Breast epithelium (tissue), 3 donors: ENCODE measurements at regions not wholly inside any gene's neighbourhood (a gene's known extent, or its start where the extent isn't known, plus 50 kb on each side); places are given as distances from the start of the nearest gene placed in this dataset.
"Not testable (repeated sequence)": the region's sequence is repeated elsewhere in the genome, so short reads cannot be mapped to it uniquely, and the experiment has no call there.

Experiments
- CTCF ChIP-seq, 3 donors: fragments of 450-650 bp; IDR thresholded peaks; one replicate each; pipeline ENCODE4 v1.5.1; 2016 to 2017; ENCODE audit warnings: antibody characterized with exemption in 3 of 3, mild to moderate bottlenecking in 3 of 3, moderate library complexity in 3 of 3
- POLR2AphosphoS5 ChIP-seq, 3 donors: sonication (generic); formaldehyde crosslinking; IDR thresholded peaks; one replicate each; pipeline ENCODE4 v1.6.1; 2017; ENCODE audit warnings: antibody characterized with exemption in 3 of 3

- not testable (repeated sequence) for TF ChIP-seq CTCF, POLR2AphosphoS5 (IDR thresholded peaks at IDR 0.05)
Measured at GRCh38 chr2:111356512-111357031, 235.9 kb downstream of the BCL2L11 start.
